ENCODE measurements at regions not wholly inside any gene's neighbourhood (a gene's known extent, or its start where the extent isn't known, plus 50 kb on each side); places are given as distances from the start of the nearest gene placed in this dataset.

DNA sequence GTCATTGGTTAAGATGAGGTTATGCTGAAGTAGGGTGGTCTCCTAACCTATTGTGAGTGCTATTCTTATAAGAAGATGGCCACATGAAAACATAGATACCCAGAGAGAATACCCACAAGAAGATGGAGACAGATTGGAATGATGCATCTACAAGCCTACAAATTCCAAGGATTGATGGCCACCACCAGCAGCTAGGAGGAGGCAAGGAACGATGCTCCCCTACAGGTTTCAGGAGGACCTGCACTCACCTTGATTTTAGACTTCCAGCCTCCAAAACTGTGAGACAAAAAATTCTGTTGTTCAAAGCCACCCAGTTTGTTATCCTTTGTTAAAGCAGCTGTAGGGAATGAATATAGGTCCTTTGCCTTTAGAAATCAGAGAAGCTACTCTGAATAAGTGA is 227.4 kb downstream of the NEDD1 start:
- Histone ChIP-seq H3K36me3 (ENCODE audit: control insufficient read depth in 2 of 2, extremely low read depth in 1 of 2, insufficient read depth in 2 of 2, low read length in 2 of 2) (no peaks in the 10 kb centered on the region), H3K4me3 (replicated peaks in 1 of 3; ENCODE audit: insufficient read depth in 1 of 3, low read depth in 1 of 3, low read length in 3 of 3) (no peak overlapping the region), H2AFZ (ENCODE audit: low read depth, low read length) (no peak overlapping the region), H3K4me2 (ENCODE audit: insufficient read depth, low read length) (no peak overlapping the region), H3K27me3 (ENCODE audit: control insufficient read depth in 2 of 2, insufficient read depth in 2 of 2, low read length in 2 of 2) (peaks cover 0 to 2% of the 10 kb centered on the region in 2 experiments), H3K27ac (ENCODE audit: insufficient read depth, low read depth, low read length) (no peak overlapping the region), H3K9me1 (replicated peaks; ENCODE audit: control insufficient read depth, extremely low read depth, insufficient read depth, low read length) (no peaks in the 10 kb centered on the region), H3K79me2 (ENCODE audit: control insufficient read depth, insufficient read depth, low read length) (no peaks in the 10 kb centered on the region), H3K9ac (replicated peaks; ENCODE audit: extremely low read depth, insufficient read depth, low read length) (no peak overlapping the region), H3K9me3 (replicated peaks; ENCODE audit: control insufficient read depth, insufficient read depth, low read length) (no peaks in the 10 kb centered on the region), H3K4me1 (ENCODE audit: control insufficient read depth, extremely low read depth, insufficient read depth, low read length) (peaks cover 2% of the 10 kb centered on the region), H4K20me1 (replicated peaks; ENCODE audit: control insufficient read depth, extremely low read depth, insufficient read depth, low read length) (no peaks in the 10 kb centered on the region)
- dilution Hi-C loops (cut with MboI; ENCODE audit: extremely low pct_ligation_motif_present, low sequenced_read_pairs): no loop called here
- ChIA-PET POLR2A (no interaction called here), CTCF (interaction anchor here (0.6 to 1.7 kb wide), 2 partner anchors 15 to 109 kb away, joined by 4 read pairs; no protein-coding TSS in a partner anchor)
- intact Hi-C loops (cut with micrococcal nuclease): no loop called here
- DNase-seq (ENCODE audit: low read depth, low spot score): no peak
- no TSS peak for BruUV-seq (replicated peaks)
- FAIRE-seq: no peak
- TF ChIP-seq EZH2 (IDR thresholded peaks at IDR 0.05; ENCODE audit: borderline replicate concordance, low read depth, low read length, severe bottlenecking) (no peak), POLR2A (IDR thresholded peaks at IDR 0.05; ENCODE audit: low read depth, low read length) (no peak), FOS (IDR thresholded peaks at IDR 0.05; ENCODE audit: borderline replicate concordance, insufficient read depth, low read length) (no peak), POLR2AphosphoS5 (IDR thresholded peaks at IDR 0.05; ENCODE audit: insufficient read depth, low read depth, low read length) (no peak), GATA2 (IDR thresholded peaks at IDR 0.05; ENCODE audit: insufficient read depth, insufficient read length, low read depth, low read length) (no peak), JUN (IDR thresholded peaks at IDR 0.05; ENCODE audit: borderline replicate concordance, insufficient read depth, insufficient read length, low read depth) (no peak), MYC (IDR thresholded peaks at IDR 0.05; ENCODE audit: low read depth, low read length) (no peak)
- TF ChIP-seq, protein P1, sequence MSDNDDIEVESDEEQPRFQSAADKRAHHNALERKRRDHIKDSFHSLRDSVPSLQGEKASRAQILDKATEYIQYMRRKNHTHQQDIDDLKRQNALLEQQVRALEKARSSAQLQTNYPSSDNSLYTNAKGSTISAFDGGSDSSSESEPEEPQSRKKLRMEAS (IDR thresholded peaks at IDR 0.05; ENCODE audit: insufficient read depth, insufficient read length): no peak
- TF ChIP-seq, protein P2, sequence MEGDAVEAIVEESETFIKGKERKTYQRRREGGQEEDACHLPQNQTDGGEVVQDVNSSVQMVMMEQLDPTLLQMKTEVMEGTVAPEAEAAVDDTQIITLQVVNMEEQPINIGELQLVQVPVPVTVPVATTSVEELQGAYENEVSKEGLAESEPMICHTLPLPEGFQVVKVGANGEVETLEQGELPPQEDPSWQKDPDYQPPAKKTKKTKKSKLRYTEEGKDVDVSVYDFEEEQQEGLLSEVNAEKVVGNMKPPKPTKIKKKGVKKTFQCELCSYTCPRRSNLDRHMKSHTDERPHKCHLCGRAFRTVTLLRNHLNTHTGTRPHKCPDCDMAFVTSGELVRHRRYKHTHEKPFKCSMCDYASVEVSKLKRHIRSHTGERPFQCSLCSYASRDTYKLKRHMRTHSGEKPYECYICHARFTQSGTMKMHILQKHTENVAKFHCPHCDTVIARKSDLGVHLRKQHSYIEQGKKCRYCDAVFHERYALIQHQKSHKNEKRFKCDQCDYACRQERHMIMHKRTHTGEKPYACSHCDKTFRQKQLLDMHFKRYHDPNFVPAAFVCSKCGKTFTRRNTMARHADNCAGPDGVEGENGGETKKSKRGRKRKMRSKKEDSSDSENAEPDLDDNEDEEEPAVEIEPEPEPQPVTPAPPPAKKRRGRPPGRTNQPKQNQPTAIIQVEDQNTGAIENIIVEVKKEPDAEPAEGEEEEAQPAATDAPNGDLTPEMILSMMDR (IDR thresholded peaks at IDR 0.05; ENCODE audit: extremely low read depth in 1 of 2, insufficient read depth in 1 of 2, low read depth in 1 of 2, low read length in 2 of 2): no peak
